ENCODE measurements at regions not wholly inside any gene's neighbourhood (a gene's known extent, or its start where the extent isn't known, plus 50 kb on each side); places are given as distances from the start of the nearest gene placed in this dataset.
A peak's percentile ranks its signal among the peaks of the same experiment; 100 is the strongest.

DNA sequence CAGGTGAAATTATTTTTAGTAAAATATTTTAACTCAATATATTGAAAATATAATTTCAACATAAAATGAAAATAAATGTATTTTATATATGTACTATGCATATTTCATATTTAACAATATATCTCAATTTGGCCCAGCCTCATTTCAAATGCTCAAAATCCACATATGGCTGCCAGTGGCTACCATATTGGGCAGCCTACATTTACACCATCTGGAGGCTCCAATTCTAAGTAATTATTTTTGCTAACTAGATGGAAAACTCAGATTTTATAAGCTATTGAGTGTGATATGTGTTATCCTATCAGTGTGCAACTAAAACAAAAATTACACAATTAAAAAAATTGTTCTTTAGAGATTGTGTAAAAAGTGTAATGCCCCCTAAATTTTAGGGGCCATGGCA lies 96.9 kb downstream of the SOX4 start:
- H4K20me1 ChIP-seq (ENCODE audit: control insufficient read depth, insufficient read depth, insufficient read length): no peaks in the 10 kb centered on the region
- no peaks in the 10 kb centered on the region for H3K27me3 ChIP-seq (ENCODE audit: insufficient read depth, low read length)
- peaks cover 8% of the 10 kb centered on the region; the same call in 1 of the 2 replicates for H3K4me1 ChIP-seq (ENCODE audit: insufficient read depth, low read length)
- no peak overlapping the region for H4K91ac ChIP-seq (ENCODE audit: insufficient read length, low read depth, low read length)
- H3T11ph ChIP-seq (ENCODE audit: low read length): no peak overlapping the region
- no peak for TF ChIP-seq CTCF (conservative IDR thresholded peaks at IDR 0.05)
- H3K9ac ChIP-seq (ENCODE audit: extremely low read depth, insufficient read length, low read length): no peak overlapping the region
- no peaks in the 10 kb centered on the region for H3K23me2 ChIP-seq (ENCODE audit: insufficient read length, low read depth, low read length, poor library complexity, severe bottlenecking)
- Mint-ChIP-seq H3K36me3 (ENCODE audit: insufficient read depth in 1 of 3, low read depth in 3 of 3) (peaks cover 40 to 44% (median 44%) of the 10 kb centered on the region in 3 experiments), H3K9me3 (peaks cover 18 to 29% of the 10 kb centered on the region in 2 experiments), H3K4me1 (peaks cover 52% of the 10 kb centered on the region in 2 experiments), H3K4me3 (no peak overlapping the region), H3K27me3 (ENCODE audit: low read depth) (no peaks in the 10 kb centered on the region), H3K27ac (peak overlapping the region in 2 of 3 experiments; percentile 89 to 98; a peak in 3 of 7 replicates)
- no peak overlapping the region for H3K4ac ChIP-seq (ENCODE audit: low read depth, low read length)
- no peak overlapping the region for H2BK12ac ChIP-seq (ENCODE audit: insufficient read length, low read depth, low read length)
- H2BK20ac ChIP-seq (ENCODE audit: low read depth, low read length, poor library complexity, severe bottlenecking): no peak overlapping the region
- no peak for DNase-seq
- no peak overlapping the region for H2BK120ac ChIP-seq (ENCODE audit: low read depth, low read length, poor library complexity, severe bottlenecking)
- no peak overlapping the region for H3K14ac ChIP-seq (ENCODE audit: insufficient read depth, low read length)
- no peak overlapping the region for H4K5ac ChIP-seq (ENCODE audit: insufficient read length, low read depth, low read length)
- no peak overlapping the region for H4K8ac ChIP-seq (replicated peaks; ENCODE audit: insufficient read length, low read depth, low read length)
- no peak overlapping the region for H3K18ac ChIP-seq (ENCODE audit: insufficient read length, low read depth, low read length)
- H3K27ac ChIP-seq (ENCODE audit: insufficient read length, low read depth, low read length): no peak overlapping the region
- no peak overlapping the region for H2BK5ac ChIP-seq (ENCODE audit: insufficient read length, low read length)
- H2BK15ac ChIP-seq (ENCODE audit: low read depth, low read length): no peak overlapping the region
- no peak overlapping the region for H3K4me2 ChIP-seq (ENCODE audit: insufficient read depth, insufficient read length, low read length)
- no peak overlapping the region for H3K56ac ChIP-seq (ENCODE audit: insufficient read length, low read depth, low read length)
- no peak overlapping the region for H3K23ac ChIP-seq (ENCODE audit: insufficient read length, low read depth, low read length)
- H2AK5ac ChIP-seq (ENCODE audit: insufficient read length, low read length): no peak overlapping the region
- peaks cover 43% of the 10 kb centered on the region; the same call in 1 of the 2 replicates for H3K79me2 ChIP-seq (ENCODE audit: insufficient read depth, low read length)
- no peaks in the 10 kb centered on the region for H3K79me1 ChIP-seq (ENCODE audit: insufficient read depth, low read depth, low read length, poor library complexity, severe bottlenecking)
- peaks cover 8% of the 10 kb centered on the region for H3K9me3 ChIP-seq (ENCODE audit: control insufficient read depth, low read depth, low read length)
- H2AFZ ChIP-seq (ENCODE audit: low read length): no peak overlapping the region
